Nephron progenitor cell (in vitro differentiated cells): ENCODE measurements at regions not wholly inside any gene's neighbourhood (a gene's known extent, or its start where the extent isn't known, plus 50 kb on each side); places are given as distances from the start of the nearest gene placed in this dataset.

ENCODE experiments used
- DNase-seq: peaks from one replicate; pipeline ENCODE4 v3.0.0; 2021
- H3K27ac Mint-ChIP-seq: 2 replicates; pipeline ENCODE4 v1.8.0; 2021; ENCODE audit warnings: mild to moderate bottlenecking, moderate library complexity, mixed read lengths
- H3K27me3 Mint-ChIP-seq: 2 replicates; pipeline ENCODE4 v1.8.0; 2021; ENCODE audit warnings: mild to moderate bottlenecking, low read depth, mixed read lengths; ENCODE audit not compliant: poor library complexity
- H3K36me3 Mint-ChIP-seq: 2 replicates; pipeline ENCODE4 v1.8.0; 2021; ENCODE audit warnings: low read depth, mixed read lengths
- H3K4me1 Mint-ChIP-seq: 2 replicates; pipeline ENCODE4 v1.8.0; 2021; ENCODE audit warnings: mixed read lengths
- H3K4me3 Mint-ChIP-seq: 2 replicates; pipeline ENCODE4 v1.8.0; 2021; ENCODE audit warnings: mild to moderate bottlenecking, moderate library complexity, mixed read lengths
- H3K9me3 Mint-ChIP-seq: 2 replicates; pipeline ENCODE4 v1.8.0; 2021; ENCODE audit warnings: mild to moderate bottlenecking, moderate library complexity, mixed read lengths
- CTCF ChIP-seq: fragments of 200-600 bp; sonication (generic); IDR thresholded peaks from 2 replicates; pipeline ENCODE4 v1.5.0; 2021; ENCODE audit warnings: antibody characterized with exemption

- Mint-ChIP-seq H3K9me3 (peaks cover 14% of the 10 kb centered on the region), H3K36me3 (no peaks in the 10 kb centered on the region), H3K4me1 (peaks cover 12% of the 10 kb centered on the region), H3K27ac (no peak overlapping the region), H3K4me3 (no peak overlapping the region), H3K27me3 (no peaks in the 10 kb centered on the region)
- no peak for TF ChIP-seq CTCF
- DNase-seq = no peak
These were observed 213.6 kb downstream of the DIO2 start for GRCh38 chr14:79997509-79998208.

DNA sequence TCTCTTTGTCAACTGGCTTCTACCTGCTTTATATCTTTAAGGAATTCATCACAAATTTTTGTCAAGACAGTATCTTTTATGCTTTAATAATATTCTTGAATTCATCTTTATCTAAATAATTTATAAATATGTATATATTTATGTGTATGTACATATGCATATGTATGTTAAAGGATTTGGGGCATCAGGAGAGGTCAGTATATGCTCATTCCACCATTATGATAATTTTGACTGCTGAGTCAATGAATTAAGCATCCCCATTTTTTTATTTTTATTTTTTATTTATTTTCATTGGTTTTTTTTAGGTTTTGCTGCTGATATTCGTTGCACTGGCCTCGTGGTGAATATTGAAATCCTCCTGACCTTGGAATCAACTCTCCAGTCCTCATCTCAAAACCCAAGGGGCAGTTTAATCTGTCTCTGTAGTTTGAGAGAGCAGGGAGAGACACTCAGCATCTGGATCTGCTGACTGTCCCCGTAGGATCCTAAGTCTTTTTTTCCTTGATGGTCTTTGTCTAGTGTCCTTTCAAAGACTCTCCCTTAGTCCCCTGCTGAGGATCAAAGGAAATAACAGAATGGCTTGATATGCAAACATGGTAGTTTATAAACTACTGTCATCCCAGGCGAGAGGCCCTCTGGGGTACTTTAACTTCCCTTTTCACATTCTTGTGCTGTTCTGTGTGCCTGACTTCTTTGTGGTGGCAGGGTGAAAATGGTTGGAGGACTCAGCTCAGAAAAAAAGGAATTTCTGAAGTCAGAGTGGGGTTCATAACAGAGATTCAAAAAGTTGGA lies 218.7 kb downstream of the DIO2 start:
- H3K27ac Mint-ChIP-seq = peak overlapping the region; percentile 93
- peaks cover 22% of the 10 kb centered on the region for H3K4me1 Mint-ChIP-seq
- no peaks in the 10 kb centered on the region for H3K9me3 Mint-ChIP-seq
- no peaks in the 10 kb centered on the region for H3K27me3 Mint-ChIP-seq
- DNase-seq = peak; percentile 2
- no peak overlapping the region for H3K4me3 Mint-ChIP-seq
- TF ChIP-seq CTCF = no peak
- no peaks in the 10 kb centered on the region for H3K36me3 Mint-ChIP-seq

- Mint-ChIP-seq H3K36me3 (no peaks in the 10 kb centered on the region), H3K27ac (peak overlapping the region; percentile 9), H3K4me1 (peaks cover 22% of the 10 kb centered on the region)
These were observed 219.4 kb downstream of the DIO2 start for GRCh38 chr14:79991866-79992265.

GRCh38 chr14:79989990-79990389 lies 221.3 kb downstream of the DIO2 start:
- no peaks in the 10 kb centered on the region for H3K27me3 Mint-ChIP-seq
- H3K36me3 Mint-ChIP-seq = no peaks in the 10 kb centered on the region
- H3K4me1 Mint-ChIP-seq = peaks cover 22% of the 10 kb centered on the region
- no peak for TF ChIP-seq CTCF
- DNase-seq = no peak
- H3K9me3 Mint-ChIP-seq = no peaks in the 10 kb centered on the region
- H3K27ac Mint-ChIP-seq = no peak overlapping the region
- no peak overlapping the region for H3K4me3 Mint-ChIP-seq

More at GRCh38 chr14:79991866-79992265, 219.4 kb downstream of the DIO2 start:
- Mint-ChIP-seq H3K4me3 (no peak overlapping the region), H3K27me3 (no peaks in the 10 kb centered on the region), H3K9me3 (no peaks in the 10 kb centered on the region)
- TF ChIP-seq CTCF = no peak
- no peak for DNase-seq

DNA sequence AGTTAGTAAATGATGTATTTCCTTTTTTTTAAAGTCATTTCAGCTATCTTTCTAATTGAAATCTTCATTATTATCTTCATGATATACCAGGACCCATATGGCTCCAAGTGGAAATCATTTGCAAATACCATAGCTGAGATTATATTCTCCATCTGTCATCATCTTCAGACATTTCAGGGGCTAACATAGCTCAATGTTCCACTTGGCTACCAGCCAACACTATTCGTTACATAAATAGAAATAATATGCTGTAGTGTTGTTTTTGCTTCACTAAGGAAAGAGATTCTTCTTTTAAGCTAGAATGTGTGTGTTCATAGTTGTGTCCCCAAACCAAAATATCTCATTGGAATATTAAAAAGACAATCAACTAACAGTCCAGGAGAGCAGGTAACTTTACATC lies 225.1 kb downstream of the DIO2 start:
- Mint-ChIP-seq H3K36me3 (no peaks in the 10 kb centered on the region), H3K4me1 (peaks cover 13% of the 10 kb centered on the region), H3K9me3 (peaks cover 4% of the 10 kb centered on the region), H3K27me3 (no peaks in the 10 kb centered on the region), H3K27ac (no peak overlapping the region), H3K4me3 (no peak overlapping the region)
- TF ChIP-seq CTCF = no peak
- no peak for DNase-seq
